ENCODE measurements at regions not wholly inside any gene's neighbourhood (a gene's known extent, or its start where the extent isn't known, plus 50 kb on each side); places are given as distances from the start of the nearest gene placed in this dataset.

DNA sequence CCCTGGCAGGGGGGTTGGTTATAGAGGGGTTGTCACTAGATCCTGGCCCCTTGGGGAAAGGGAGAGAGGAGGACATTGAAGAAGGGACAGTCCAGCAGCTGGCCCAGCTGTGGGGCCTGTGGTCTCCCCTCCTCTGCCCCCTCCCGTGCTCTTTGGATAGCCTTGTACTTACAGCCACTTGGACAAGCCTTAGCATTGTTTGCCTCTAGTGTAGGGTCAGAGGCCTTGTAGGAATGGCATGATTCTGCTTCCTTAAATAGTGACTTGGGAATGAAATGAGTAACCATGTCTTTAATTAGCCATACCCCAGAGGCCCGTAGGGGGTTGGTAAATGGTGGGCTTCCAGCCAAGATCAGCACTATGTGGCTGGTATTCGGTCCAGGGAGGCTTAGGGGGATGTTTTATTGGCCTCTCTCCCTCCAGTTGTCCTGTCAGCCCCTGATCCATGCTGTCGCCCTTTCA lies 230.6 kb downstream of the PTTG2 start:
- TF ChIP-seq, protein P1, sequence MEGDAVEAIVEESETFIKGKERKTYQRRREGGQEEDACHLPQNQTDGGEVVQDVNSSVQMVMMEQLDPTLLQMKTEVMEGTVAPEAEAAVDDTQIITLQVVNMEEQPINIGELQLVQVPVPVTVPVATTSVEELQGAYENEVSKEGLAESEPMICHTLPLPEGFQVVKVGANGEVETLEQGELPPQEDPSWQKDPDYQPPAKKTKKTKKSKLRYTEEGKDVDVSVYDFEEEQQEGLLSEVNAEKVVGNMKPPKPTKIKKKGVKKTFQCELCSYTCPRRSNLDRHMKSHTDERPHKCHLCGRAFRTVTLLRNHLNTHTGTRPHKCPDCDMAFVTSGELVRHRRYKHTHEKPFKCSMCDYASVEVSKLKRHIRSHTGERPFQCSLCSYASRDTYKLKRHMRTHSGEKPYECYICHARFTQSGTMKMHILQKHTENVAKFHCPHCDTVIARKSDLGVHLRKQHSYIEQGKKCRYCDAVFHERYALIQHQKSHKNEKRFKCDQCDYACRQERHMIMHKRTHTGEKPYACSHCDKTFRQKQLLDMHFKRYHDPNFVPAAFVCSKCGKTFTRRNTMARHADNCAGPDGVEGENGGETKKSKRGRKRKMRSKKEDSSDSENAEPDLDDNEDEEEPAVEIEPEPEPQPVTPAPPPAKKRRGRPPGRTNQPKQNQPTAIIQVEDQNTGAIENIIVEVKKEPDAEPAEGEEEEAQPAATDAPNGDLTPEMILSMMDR (IDR thresholded peaks at IDR 0.05): no peak
- TF ChIP-seq POLR2A (IDR thresholded peaks at IDR 0.05): no peak
